ENCODE measurements at regions not wholly inside any gene's neighbourhood (a gene's known extent, or its start where the extent isn't known, plus 50 kb on each side); places are given as distances from the start of the nearest gene placed in this dataset.
A peak's percentile ranks its signal among the peaks of the same experiment; 100 is the strongest.

GRCh38 chr12:85504624-85505023 lies 224.6 kb downstream of the ALX1 start:
- Histone ChIP-seq H3K27ac (ENCODE audit: low read length) (no peak overlapping the region), H3K27me3 (ENCODE audit: control insufficient read depth, insufficient read depth, low read length) (no peaks in the 10 kb centered on the region), H3K9me3 (ENCODE audit: control insufficient read depth, insufficient read depth, low read length) (no peaks in the 10 kb centered on the region), H3K36me3 (ENCODE audit: control insufficient read depth, insufficient read depth, low read length) (no peaks in the 10 kb centered on the region), H3K4me1 (ENCODE audit: control insufficient read depth, insufficient read depth, low read length) (peaks cover 7% of the 10 kb centered on the region), H3K4me3 (ENCODE audit: low read length) (no peak overlapping the region)
- no peak overlapping the region for H3K4me3 Mint-ChIP-seq
- no peaks in the 10 kb centered on the region for H3K36me3 Mint-ChIP-seq
- H3K27me3 Mint-ChIP-seq (ENCODE audit: low read depth in 2 of 2), result no peaks in the 10 kb centered on the region
- no peak for TF ChIP-seq CTCF (IDR thresholded peaks at IDR 0.05)
- no peaks in the 10 kb centered on the region for H3K9me3 Mint-ChIP-seq
- WGBS (ENCODE audit: insufficient coverage), result 94% methylated on average over 2 of the region's 4 CpGs
- intact Hi-C loops (cut with micrococcal nuclease), result no loop called here
- ATAC-seq (no peak), DNase-seq (no peak)
- no peak overlapping the region for H3K27ac Mint-ChIP-seq
- H3K4me1 Mint-ChIP-seq, result peaks cover 18 to 20% of the 10 kb centered on the region in 2 donors

GRCh38 chr12:85507456-85507855 lies 227.4 kb downstream of the ALX1 start:
- TF ChIP-seq CTCF (IDR thresholded peaks at IDR 0.05), result no peak
- H3K27ac ChIP-seq (ENCODE audit: low read length), result no peak overlapping the region
- no peak overlapping the region for H3K27ac Mint-ChIP-seq
- H3K4me3 Mint-ChIP-seq, result no peak overlapping the region
- H3K27me3 ChIP-seq (ENCODE audit: control insufficient read depth, insufficient read depth, low read length), result no peaks in the 10 kb centered on the region
- H3K4me3 ChIP-seq (ENCODE audit: low read length), result no peak overlapping the region
- no peaks in the 10 kb centered on the region for H3K36me3 ChIP-seq (ENCODE audit: control insufficient read depth, insufficient read depth, low read length)
- H3K9me3 Mint-ChIP-seq, result no peaks in the 10 kb centered on the region
- H3K27me3 Mint-ChIP-seq (ENCODE audit: low read depth in 2 of 2), result no peaks in the 10 kb centered on the region
- ATAC-seq (no peak), DNase-seq (no peak)
- intact Hi-C loops (cut with micrococcal nuclease), result no loop called here
- peaks cover 7% of the 10 kb centered on the region for H3K4me1 ChIP-seq (ENCODE audit: control insufficient read depth, insufficient read depth, low read length)
- peaks cover 25 to 27% of the 10 kb centered on the region in 2 donors for H3K4me1 Mint-ChIP-seq
- no peaks in the 10 kb centered on the region for H3K9me3 ChIP-seq (ENCODE audit: control insufficient read depth, insufficient read depth, low read length)
- H3K36me3 Mint-ChIP-seq, result no peaks in the 10 kb centered on the region

- no peak for ATAC-seq
- Histone ChIP-seq H3K4me1 (ENCODE audit: control insufficient read depth, insufficient read depth, low read length) (peaks cover 7% of the 10 kb centered on the region), H3K27me3 (ENCODE audit: control insufficient read depth, insufficient read depth, low read length) (no peaks in the 10 kb centered on the region), H3K27ac (ENCODE audit: low read length) (no peak overlapping the region), H3K4me3 (ENCODE audit: low read length) (no peak overlapping the region), H3K36me3 (ENCODE audit: control insufficient read depth, insufficient read depth, low read length) (no peaks in the 10 kb centered on the region), H3K9me3 (ENCODE audit: control insufficient read depth, insufficient read depth, low read length) (no peaks in the 10 kb centered on the region)
- Mint-ChIP-seq H3K36me3 (no peaks in the 10 kb centered on the region), H3K9me3 (no peaks in the 10 kb centered on the region), H3K4me1 (peaks cover 25 to 27% of the 10 kb centered on the region in 2 donors), H3K27ac (peak overlapping the region; percentile 1 to 17), H3K27me3 (ENCODE audit: low read depth in 2 of 2) (peaks cover 4 to 6% of the 10 kb centered on the region in 2 donors), H3K4me3 (peak overlapping the region; percentile 47)
- intact Hi-C loops (cut with micrococcal nuclease), result no loop called here
- no peak for DNase-seq
- no peak for TF ChIP-seq CTCF (IDR thresholded peaks at IDR 0.05)
- 88% methylated on average over 5 of the region's 8 CpGs for WGBS (ENCODE audit: insufficient coverage)
Observed at GRCh38 chr12:85509081-85509856, 229.2 kb downstream of the ALX1 start.

- H3K27me3 Mint-ChIP-seq (ENCODE audit: low read depth in 2 of 2), result peaks cover 4 to 12% of the 10 kb centered on the region in 2 donors
- peaks cover 7% of the 10 kb centered on the region for H3K4me1 ChIP-seq (ENCODE audit: control insufficient read depth, insufficient read depth, low read length)
- WGBS (ENCODE audit: insufficient coverage), result 0% methylated on average over 2 of the region's 3 CpGs
- H3K27ac ChIP-seq (ENCODE audit: low read length), result no peak overlapping the region
- no peak for DNase-seq
- no peaks in the 10 kb centered on the region for H3K9me3 ChIP-seq (ENCODE audit: control insufficient read depth, insufficient read depth, low read length)
- no peak overlapping the region for H3K4me3 Mint-ChIP-seq
- no peak for TF ChIP-seq CTCF (IDR thresholded peaks at IDR 0.05)
- intact Hi-C loops (cut with micrococcal nuclease), result no loop called here
- no peaks in the 10 kb centered on the region for H3K36me3 ChIP-seq (ENCODE audit: control insufficient read depth, insufficient read depth, low read length)
- ATAC-seq, result peak in 1 of 3 donors; percentile 73
- no peaks in the 10 kb centered on the region for H3K36me3 Mint-ChIP-seq
- H3K4me3 ChIP-seq (ENCODE audit: low read length), result no peak overlapping the region
- H3K4me1 Mint-ChIP-seq, result peaks cover 25 to 27% of the 10 kb centered on the region in 2 donors
- no peaks in the 10 kb centered on the region for H3K27me3 ChIP-seq (ENCODE audit: control insufficient read depth, insufficient read depth, low read length)
- peak overlapping the region; percentile 1 to 17 for H3K27ac Mint-ChIP-seq
- H3K9me3 Mint-ChIP-seq, result no peaks in the 10 kb centered on the region
Observed at GRCh38 chr12:85509857-85510256, 229.8 kb downstream of the ALX1 start.
